GM19328 (cell line): ENCODE measurements at regions not wholly inside any gene's neighbourhood (a gene's known extent, or its start where the extent isn't known, plus 50 kb on each side); places are given as distances from the start of the nearest gene placed in this dataset.

Source experiments
- ATAC-seq: cut with Tn5 transposase; IDR thresholded peaks from one replicate; pipeline ENCODE4 v1.9.1; 2021; ENCODE audit warnings: mild to moderate bottlenecking, moderate library complexity; ENCODE audit not compliant: unreplicated experiment

GRCh38 chr2:220318037-220318436, 690.6 kb downstream of the SLC4A3 start:
- no peak for ATAC-seq

- no peak for ATAC-seq
Observed at GRCh38 chr2:220318508-220318907, 691.1 kb downstream of the SLC4A3 start.

- ATAC-seq, result no peak
Observed at GRCh38 chr2:220320326-220320725, 692.9 kb downstream of the SLC4A3 start.

- no peak for ATAC-seq
Observed at GRCh38 chr2:220332886-220333285, 705.5 kb downstream of the SLC4A3 start.

GRCh38 chr2:220334210-220334609, 706.8 kb downstream of the SLC4A3 start:
- no peak for ATAC-seq

GRCh38 chr2:220334871-220335590, 707.6 kb downstream of the SLC4A3 start:
- ATAC-seq, result no peak

GRCh38 chr2:220335591-220335915, 708.1 kb downstream of the SLC4A3 start:
- no peak for ATAC-seq

GRCh38 chr2:220336771-220337170, 709.3 kb downstream of the SLC4A3 start:
- ATAC-seq, result no peak

GRCh38 chr2:220337611-220338440, 710.4 kb downstream of the SLC4A3 start:
- ATAC-seq, result no peak

GRCh38 chr2:220341014-220341413, 713.6 kb downstream of the SLC4A3 start:
- no peak for ATAC-seq

GRCh38 chr2:220346919-220347318, 719.5 kb downstream of the SLC4A3 start:
- ATAC-seq, result no peak

GRCh38 chr2:220347626-220348025, 720.2 kb downstream of the SLC4A3 start:
- no peak for ATAC-seq

GRCh38 chr2:220348206-220348605, 720.8 kb downstream of the SLC4A3 start:
- ATAC-seq, result no peak

GRCh38 chr2:220353897-220354296, 726.5 kb downstream of the SLC4A3 start:
- no peak for ATAC-seq

GRCh38 chr2:220356076-220356475, 728.6 kb downstream of the SLC4A3 start:
- no peak for ATAC-seq

- ATAC-seq, result no peak
Observed at GRCh38 chr2:220365023-220365422, 737.6 kb downstream of the SLC4A3 start.

- ATAC-seq, result no peak
Observed at GRCh38 chr2:220366765-220367164, 739.3 kb downstream of the SLC4A3 start.

GRCh38 chr2:220370764-220371163, 743.3 kb downstream of the SLC4A3 start:
- no peak for ATAC-seq

- ATAC-seq, result no peak
Observed at GRCh38 chr2:220371211-220371610, 743.8 kb downstream of the SLC4A3 start.

- ATAC-seq, result no peak
Observed at GRCh38 chr2:220373878-220374277, 746.4 kb downstream of the SLC4A3 start.

GRCh38 chr2:220374282-220374681, 746.9 kb downstream of the SLC4A3 start:
- ATAC-seq, result no peak

GRCh38 chr2:220377482-220378155, 750.2 kb downstream of the SLC4A3 start:
- ATAC-seq, result no peak
